Fibroblast of pulmonary artery (primary cell): ENCODE measurements at regions not wholly inside any gene's neighbourhood (a gene's known extent, or its start where the extent isn't known, plus 50 kb on each side); places are given as distances from the start of the nearest gene placed in this dataset.

Experiments
- DNase-seq: peaks from one replicate; pipeline ENCODE4 v3.0.0-alpha.2; 2010; ENCODE audit warnings: low read depth
- H3K4me3 ChIP-seq: replicated peaks from 2 replicates; pipeline ENCODE4 v1.5.1; 2011; ENCODE audit warnings: low read depth, mild to moderate bottlenecking, control low read depth, low read length, moderate library complexity
- TF ChIP-seq, protein P1 (sequence below): IDR thresholded peaks from 2 replicates; pipeline ENCODE4 v1.5.1; 2011; ENCODE audit warnings: mild to moderate bottlenecking, control low read depth, low read length, inconsistent platforms; ENCODE audit errors: missing control alignments

DNA sequence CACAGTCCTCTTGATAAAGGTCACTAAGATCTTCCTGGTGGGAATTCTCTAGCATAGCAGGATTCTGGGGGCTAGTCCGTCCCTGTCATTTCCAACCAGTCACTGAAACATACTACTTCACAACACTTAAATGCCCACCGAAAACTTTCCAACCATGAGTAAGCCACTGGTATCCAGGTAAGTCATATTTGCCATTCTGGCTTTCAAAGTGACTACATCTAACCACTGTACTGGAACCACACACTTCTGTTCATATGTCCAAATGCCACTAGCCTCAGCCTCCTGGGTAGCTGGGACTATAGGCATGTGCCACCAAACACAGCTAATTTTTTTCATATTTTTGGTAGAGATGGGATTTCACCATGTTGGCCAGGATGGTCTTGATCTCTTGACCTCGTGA lies 64.3 kb upstream of the VANGL1 start:
- no peak for DNase-seq
- H3K4me3 ChIP-seq, result no peak overlapping the region
- TF ChIP-seq, protein P1, sequence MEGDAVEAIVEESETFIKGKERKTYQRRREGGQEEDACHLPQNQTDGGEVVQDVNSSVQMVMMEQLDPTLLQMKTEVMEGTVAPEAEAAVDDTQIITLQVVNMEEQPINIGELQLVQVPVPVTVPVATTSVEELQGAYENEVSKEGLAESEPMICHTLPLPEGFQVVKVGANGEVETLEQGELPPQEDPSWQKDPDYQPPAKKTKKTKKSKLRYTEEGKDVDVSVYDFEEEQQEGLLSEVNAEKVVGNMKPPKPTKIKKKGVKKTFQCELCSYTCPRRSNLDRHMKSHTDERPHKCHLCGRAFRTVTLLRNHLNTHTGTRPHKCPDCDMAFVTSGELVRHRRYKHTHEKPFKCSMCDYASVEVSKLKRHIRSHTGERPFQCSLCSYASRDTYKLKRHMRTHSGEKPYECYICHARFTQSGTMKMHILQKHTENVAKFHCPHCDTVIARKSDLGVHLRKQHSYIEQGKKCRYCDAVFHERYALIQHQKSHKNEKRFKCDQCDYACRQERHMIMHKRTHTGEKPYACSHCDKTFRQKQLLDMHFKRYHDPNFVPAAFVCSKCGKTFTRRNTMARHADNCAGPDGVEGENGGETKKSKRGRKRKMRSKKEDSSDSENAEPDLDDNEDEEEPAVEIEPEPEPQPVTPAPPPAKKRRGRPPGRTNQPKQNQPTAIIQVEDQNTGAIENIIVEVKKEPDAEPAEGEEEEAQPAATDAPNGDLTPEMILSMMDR, result no peak

DNA sequence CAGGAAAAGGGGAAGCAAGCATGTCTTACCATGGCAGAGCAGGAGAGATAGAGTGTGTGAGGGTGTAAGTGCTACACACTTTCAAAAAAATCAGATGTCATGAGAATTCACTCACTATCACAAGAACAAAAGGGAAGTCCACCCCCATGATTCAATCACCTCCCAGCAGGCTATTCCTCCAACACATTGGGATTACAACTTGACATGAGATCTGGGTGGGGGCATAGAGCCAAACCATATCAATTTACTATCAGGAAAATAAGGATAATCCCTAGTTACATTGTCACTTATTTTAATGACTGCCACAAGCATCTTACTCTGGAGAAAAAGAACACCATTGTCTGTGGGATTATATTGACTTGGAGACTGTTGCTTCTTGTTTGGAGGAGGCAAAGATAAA lies 66.1 kb upstream of the VANGL1 start:
- no peak overlapping the region for H3K4me3 ChIP-seq
- no peak for DNase-seq
- TF ChIP-seq, protein P1, result no peak

DNA sequence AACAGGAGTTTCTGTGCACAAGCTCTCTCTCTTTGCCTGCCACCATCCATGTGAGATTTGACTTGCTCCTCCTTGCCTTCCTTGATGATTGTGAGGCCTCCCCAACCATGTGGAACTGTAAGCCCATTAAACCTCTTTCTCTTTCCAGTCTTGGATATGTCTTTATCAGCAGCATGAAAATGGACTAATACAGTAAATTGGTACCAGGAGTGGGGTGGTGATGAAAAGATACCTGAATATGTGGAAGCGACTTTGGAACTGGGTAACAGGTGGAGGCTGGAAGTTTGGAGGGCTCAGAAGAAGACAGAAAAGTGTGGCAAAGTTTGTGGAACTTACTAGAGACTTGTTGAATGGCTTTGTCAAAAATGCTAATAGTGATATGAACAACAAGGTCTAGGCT lies 69.1 kb upstream of the VANGL1 start:
- no peak overlapping the region for H3K4me3 ChIP-seq
- TF ChIP-seq, protein P1, result no peak
- DNase-seq, result no peak

DNA sequence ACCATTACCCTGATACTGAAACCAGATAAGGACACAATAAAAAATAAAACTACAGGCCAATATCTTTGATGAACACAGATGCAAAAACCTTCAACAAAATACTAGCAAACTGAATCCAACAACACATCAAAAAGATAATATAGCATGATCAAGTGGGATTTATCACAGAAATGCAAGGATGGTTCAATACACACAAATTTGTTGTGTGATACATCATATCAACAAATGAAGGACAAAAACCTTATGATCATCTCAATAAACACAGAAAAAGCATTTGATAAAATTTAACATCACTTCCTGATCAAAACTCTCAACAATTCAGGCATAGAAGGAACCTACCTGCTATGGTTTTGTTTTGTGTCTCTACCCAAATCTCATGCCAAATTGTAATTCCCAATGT lies 74.3 kb upstream of the VANGL1 start:
- TF ChIP-seq, protein P1, result no peak
- no peak overlapping the region for H3K4me3 ChIP-seq

DNA sequence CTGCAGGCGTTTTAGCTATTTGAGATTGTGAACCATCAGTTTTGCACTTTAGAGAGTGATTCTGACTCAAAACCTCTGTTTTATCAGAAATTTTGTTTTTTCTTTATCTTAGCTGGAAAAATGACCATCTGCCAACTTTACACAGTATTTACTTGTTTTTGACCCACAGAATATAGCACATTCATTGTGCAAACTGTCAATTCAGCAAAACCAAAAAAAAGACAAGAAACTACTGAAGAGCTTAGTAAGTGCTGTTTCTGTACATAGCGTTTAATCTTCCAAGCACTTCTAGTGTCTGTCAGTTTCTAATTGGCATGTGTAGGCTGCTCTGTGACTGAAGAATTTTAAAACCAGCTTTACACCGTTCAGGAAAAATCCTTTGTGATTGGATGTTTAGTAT lies 76.0 kb upstream of the VANGL1 start:
- TF ChIP-seq, protein P1, result no peak
- no peak overlapping the region for H3K4me3 ChIP-seq
- DNase-seq, result no peak

More for the DNA sequence above, 74.3 kb upstream of the VANGL1 start:
- DNase-seq, result no peak

DNA sequence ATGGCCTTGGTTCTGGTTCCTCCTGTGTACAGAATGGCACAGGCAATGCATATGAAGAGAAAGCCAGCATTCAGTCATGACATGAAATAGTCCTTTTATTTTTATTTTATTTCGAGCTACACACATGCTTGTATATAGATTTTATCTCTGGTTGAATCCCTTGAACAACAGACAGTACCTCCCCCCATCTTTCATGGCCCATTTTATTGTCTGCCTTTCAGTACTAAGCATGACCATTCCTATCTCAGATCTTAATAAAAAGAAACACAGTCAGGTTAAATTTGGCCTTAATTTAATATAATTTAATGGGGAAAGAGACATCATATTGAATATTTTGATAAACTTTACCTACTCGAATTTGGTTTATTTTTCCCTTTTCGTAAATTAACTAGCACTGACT lies 76.4 kb upstream of the VANGL1 start:
- TF ChIP-seq, protein P1, result no peak
- H3K4me3 ChIP-seq, result no peak overlapping the region
- no peak for DNase-seq

DNA sequence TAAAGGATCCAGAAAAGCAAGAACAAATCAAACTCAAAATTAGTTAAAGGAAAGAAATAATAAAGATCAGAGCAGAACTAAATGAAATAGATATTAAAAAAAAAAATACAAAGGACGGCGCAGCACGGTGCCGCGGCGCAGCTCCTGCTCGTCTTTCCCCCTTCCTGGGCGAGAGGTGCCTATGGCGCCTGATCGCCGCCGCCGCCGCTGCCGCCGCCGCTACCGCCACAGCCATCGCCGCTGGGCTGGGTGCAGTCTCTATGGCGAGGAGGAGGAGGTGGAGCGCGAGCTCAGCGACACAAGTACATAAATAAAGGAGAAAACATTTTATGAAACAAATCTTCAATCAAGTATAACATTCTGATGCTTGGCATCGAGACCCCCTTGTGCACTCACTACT lies 77.6 kb upstream of the VANGL1 start:
- TF ChIP-seq, protein P1, result no peak
- DNase-seq, result no peak
- H3K4me3 ChIP-seq, result peak overlapping the region; percentile 4
